H1 (cell line): ENCODE measurements at regions not wholly inside any gene's neighbourhood (a gene's known extent, or its start where the extent isn't known, plus 50 kb on each side); places are given as distances from the start of the nearest gene placed in this dataset.

Experiments used
- CTCF ChIA-PET: fragments of 300-600 bp; sonication (Branson Sonifier 250); formaldehyde crosslinking; loops from one replicate; lab custom pipeline; 2021; ENCODE audit not compliant: partially characterized antibody; lab: Charles Lee
- POLR2A ChIA-PET: fragments of 300-600 bp; sonication (Branson Sonifier 250); formaldehyde crosslinking; loops from one replicate; lab custom pipeline; 2021; ENCODE audit warnings: inconsistent platforms; ENCODE audit not compliant: partially characterized antibody; lab: Charles Lee
- DNase-seq, 2 experiments: peaks; one replicate each; pipeline versions ENCODE4 v3.0.0 to v3.0.0-alpha.2; 2010 to 2022; ENCODE audit warnings: low spot score in 2 of 2, low read depth in 1 of 2, mixed read lengths in 1 of 2
- FAIRE-seq: peaks from 2 replicates; lab custom pipeline; 2011; peaks lifted over from hg19 to GRCh38; lab: Jason Lieb, UNC
- H2AFZ ChIP-seq: 2 replicates; pipeline ENCODE4 v1.8.1; 2012; ENCODE audit warnings: low read length, inconsistent platforms
- H2AK5ac ChIP-seq: 2 replicates; pipeline ENCODE4 v1.6.1; 2013; ENCODE audit warnings: low read depth, low read length
- H2BK120ac ChIP-seq: replicated peaks from 2 replicates; pipeline ENCODE3; 2013; ENCODE audit warnings: low read depth, low read length, inconsistent platforms
- H2BK12ac ChIP-seq: 2 replicates; pipeline ENCODE4 v1.6.1; 2013; ENCODE audit warnings: low read depth, low read length
- H2BK15ac ChIP-seq: 2 replicates; pipeline ENCODE4 v1.6.1; 2013; ENCODE audit warnings: low read length
- H2BK20ac ChIP-seq: 2 replicates; pipeline ENCODE4 v1.6.1; 2013; ENCODE audit warnings: low read length
- H2BK5ac ChIP-seq: 2 replicates; pipeline ENCODE4 v1.6.1; 2013; ENCODE audit warnings: low read depth, low read length
- H3K14ac ChIP-seq: 2 replicates; pipeline ENCODE4 v1.6.1; 2013; ENCODE audit warnings: inconsistent platforms; ENCODE audit not compliant: insufficient read length
- H3K18ac ChIP-seq: 2 replicates; pipeline ENCODE4 v1.6.1; 2013; ENCODE audit warnings: low read length; ENCODE audit errors: extremely low read depth
- H3K23ac ChIP-seq: 2 replicates; pipeline ENCODE4 v1.6.1; 2013; ENCODE audit warnings: inconsistent platforms; ENCODE audit not compliant: insufficient read length
- H3K23me2 ChIP-seq: 2 replicates; pipeline ENCODE4 v1.6.1; 2013; ENCODE audit warnings: low read depth, low read length
- H3K27ac ChIP-seq: 2 replicates; pipeline ENCODE4 v1.6.1; 2011; ENCODE audit warnings: low read depth, low read length, inconsistent platforms
- H3K27me3 ChIP-seq, 4 experiments: replicated peaks in 1 of 4; 1 replicate in 1 of 4; 2 replicates in 3 of 4; pipeline versions ENCODE4 v1.6.1 to v1.8.1; 2011 to 2013; ENCODE audit warnings: low read length in 3 of 4, mild to moderate bottlenecking in 3 of 4, inconsistent platforms in 2 of 4, mixed read lengths in 2 of 4, moderate library complexity in 1 of 4; ENCODE audit not compliant: control insufficient read depth in 3 of 4, insufficient read depth in 3 of 4; ENCODE audit errors: extremely low read depth in 1 of 4
- H3K36me3 ChIP-seq, 4 experiments: 2 replicates each; pipeline versions ENCODE4 v1.6.1 to v1.8.1; 2011 to 2013; ENCODE audit warnings: mild to moderate bottlenecking in 4 of 4, low read length in 3 of 4, moderate library complexity in 2 of 4, control low read depth in 1 of 4, inconsistent platforms in 1 of 4; ENCODE audit not compliant: insufficient read depth in 4 of 4, control insufficient read depth in 2 of 4
- H3K4ac ChIP-seq: replicated peaks from 2 replicates; pipeline ENCODE3; 2013; ENCODE audit warnings: low read length, low read depth, mixed read lengths, inconsistent platforms; ENCODE audit not compliant: insufficient read length
- H3K4me1 ChIP-seq, 4 experiments: replicated peaks in 1 of 4; 1 replicate in 1 of 4; 2 replicates in 3 of 4; pipeline versions ENCODE4 v1.6.1 to v1.8.1; 2011 to 2013; ENCODE audit warnings: low read length in 3 of 4, inconsistent platforms in 2 of 4, mixed read lengths in 1 of 4; ENCODE audit not compliant: insufficient read depth in 4 of 4, control insufficient read depth in 3 of 4
- H3K4me2 ChIP-seq, 2 experiments: 2 replicates each; pipeline versions ENCODE4 v1.6.1 to v1.8.1; 2011 to 2013; ENCODE audit warnings: low read depth in 2 of 2, low read length in 2 of 2, control low read depth in 1 of 2, inconsistent platforms in 1 of 2, mild to moderate bottlenecking in 1 of 2; ENCODE audit not compliant: insufficient read depth in 1 of 2
- H3K4me3 ChIP-seq, 4 experiments: fragments of 200-600, 300-600 bp in 1 of 4; sonication (generic), shearing (Covaris generic), sonication (Bioruptor Twin) in 1 of 4; 2 replicates each; pipeline versions ENCODE4 v1.5.1 to v1.8.1; 2011 to 2016; ENCODE audit warnings: low read length in 4 of 4, low read depth in 3 of 4, control low read depth in 2 of 4, inconsistent platforms in 2 of 4, mild to moderate bottlenecking in 2 of 4, mixed read lengths in 1 of 4, moderate library complexity in 1 of 4; ENCODE audit not compliant: insufficient read depth in 2 of 4; ENCODE audit errors: extremely low read depth in 1 of 4
- H3K56ac ChIP-seq: replicated peaks from 2 replicates; pipeline ENCODE3; 2013; ENCODE audit warnings: low read depth, mild to moderate bottlenecking, mixed read lengths, low read length, inconsistent platforms; ENCODE audit not compliant: insufficient read length
- H3K79me1 ChIP-seq: 2 replicates; pipeline ENCODE4 v1.6.1; 2013; ENCODE audit warnings: low read depth, low read length, control low read depth
- H3K79me2 ChIP-seq, 2 experiments: 2 replicates each; pipeline versions ENCODE4 v1.6.1 to v1.8.1; 2012 to 2013; ENCODE audit warnings: low read length in 2 of 2, mild to moderate bottlenecking in 2 of 2, inconsistent platforms in 1 of 2; ENCODE audit not compliant: insufficient read depth in 2 of 2, control insufficient read depth in 1 of 2
- H3K9ac ChIP-seq, 4 experiments: replicated peaks in 1 of 4; 1 replicate in 1 of 4; 2 replicates in 3 of 4; pipeline versions ENCODE4 v1.6.1 to v1.8.1; 2011 to 2013; ENCODE audit warnings: low read depth in 3 of 4, low read length in 3 of 4, control low read depth in 2 of 4, mild to moderate bottlenecking in 2 of 4, moderate library complexity in 2 of 4, inconsistent platforms in 1 of 4; ENCODE audit errors: extremely low read depth in 1 of 4
- H3K9me3 ChIP-seq, 2 experiments: 2 replicates each; pipeline versions ENCODE4 v1.6.1 to v1.8.1; 2012 to 2013; ENCODE audit warnings: mild to moderate bottlenecking in 2 of 2, moderate library complexity in 2 of 2, control low read depth in 1 of 2, inconsistent platforms in 1 of 2, low read depth in 1 of 2, low read length in 1 of 2, mixed read lengths in 1 of 2; ENCODE audit not compliant: insufficient read depth in 2 of 2
- H4K20me1 ChIP-seq, 2 experiments: replicated peaks in 1 of 2; 2 replicates each; pipeline versions ENCODE3 to v1.8.1; 2011 to 2013; ENCODE audit warnings: inconsistent platforms in 2 of 2, low read length in 2 of 2, mild to moderate bottlenecking in 1 of 2; ENCODE audit not compliant: insufficient read depth in 2 of 2, control insufficient read depth in 1 of 2
- H4K5ac ChIP-seq: 2 replicates; pipeline ENCODE4 v1.6.1; 2013; ENCODE audit warnings: low read length, low read depth, mixed read lengths, inconsistent platforms; ENCODE audit not compliant: insufficient read length
- H4K8ac ChIP-seq: 2 replicates; pipeline ENCODE4 v1.8.0; 2013; ENCODE audit warnings: mild to moderate bottlenecking, moderate library complexity, low read length, inconsistent platforms; ENCODE audit not compliant: insufficient read depth; ENCODE audit errors: extremely low read depth
- H4K91ac ChIP-seq: replicated peaks from 2 replicates; pipeline ENCODE3; 2013; ENCODE audit warnings: low read length, mixed read lengths, inconsistent platforms; ENCODE audit not compliant: insufficient read length
- CEBPB ChIP-seq: IDR thresholded peaks from 2 replicates; pipeline ENCODE4 v1.6.1; 2012; ENCODE audit warnings: low read depth, low read length
- CHD2 ChIP-seq: IDR thresholded peaks from 2 replicates; pipeline ENCODE4 v1.6.1; 2012; ENCODE audit warnings: low read length, improper control_type of control experiment
- CREB1 ChIP-seq: IDR thresholded peaks from 2 replicates; pipeline ENCODE4 v1.6.1; 2012; ENCODE audit warnings: inconsistent platforms
- KDM1A ChIP-seq: fragments of 200-600, 300-600 bp; sonication (generic); IDR thresholded peaks from 2 replicates; pipeline ENCODE4 v1.7.1; 2016; ENCODE audit warnings: mild to moderate bottlenecking, low read length, borderline replicate concordance
- KDM4A ChIP-seq: IDR thresholded peaks from one replicate; pipeline ENCODE4 v1.7.1; 2012; ENCODE audit warnings: low read depth, mild to moderate bottlenecking, moderate library complexity, low read length, inconsistent platforms; ENCODE audit not compliant: severe bottlenecking
- RNF2 ChIP-seq: fragments of 200-900, 300-1000 bp; sonication (generic); IDR thresholded peaks from 2 replicates; pipeline ENCODE4 v1.7.1; 2016; ENCODE audit warnings: borderline replicate concordance, low read depth, mild to moderate bottlenecking, antibody characterized with exemption, low read length; ENCODE audit not compliant: poor library complexity, severe bottlenecking; ENCODE audit errors: missing control alignments
- SIN3A ChIP-seq, 2 experiments: IDR thresholded peaks in 1 of 2; conservative IDR thresholded peaks in 1 of 2; 2 replicates each; pipeline ENCODE4 v1.6.1; 2011 to 2012; ENCODE audit warnings: low read length in 2 of 2, improper control_type of control experiment in 1 of 2, low read depth in 1 of 2, mild to moderate bottlenecking in 1 of 2
- TBP ChIP-seq: IDR thresholded peaks from 2 replicates; pipeline ENCODE4 v1.6.1; 2011; ENCODE audit warnings: low read depth, low read length, improper control_type of control experiment
- WGBS, 2 experiments: shearing (Covaris generic) in 1 of 2; methylation state at CpG; one replicate each; pipeline versions ENCODE4 v1.1.6 to v1.1.7; 2013 to 2015; ENCODE audit warnings: low lambda C conversion rate in 2 of 2, mixed read lengths in 2 of 2, inconsistent platforms in 1 of 2, low coverage in 1 of 2, missing lambda C conversion rate in 1 of 2; ENCODE audit not compliant: insufficient replicate concordance in 2 of 2, insufficient coverage in 1 of 2, insufficient read length in 1 of 2; ENCODE audit errors: extremely low coverage in 1 of 2, missing lambda C conversion rate in 1 of 2; 5-methylcytosine and 5-hydroxymethylcytosine counted together
- TF ChIP-seq, protein P1 (sequence below): IDR thresholded peaks from 2 replicates; pipeline ENCODE4 v1.6.1; 2012; ENCODE audit warnings: low read length, inconsistent platforms

DNA sequence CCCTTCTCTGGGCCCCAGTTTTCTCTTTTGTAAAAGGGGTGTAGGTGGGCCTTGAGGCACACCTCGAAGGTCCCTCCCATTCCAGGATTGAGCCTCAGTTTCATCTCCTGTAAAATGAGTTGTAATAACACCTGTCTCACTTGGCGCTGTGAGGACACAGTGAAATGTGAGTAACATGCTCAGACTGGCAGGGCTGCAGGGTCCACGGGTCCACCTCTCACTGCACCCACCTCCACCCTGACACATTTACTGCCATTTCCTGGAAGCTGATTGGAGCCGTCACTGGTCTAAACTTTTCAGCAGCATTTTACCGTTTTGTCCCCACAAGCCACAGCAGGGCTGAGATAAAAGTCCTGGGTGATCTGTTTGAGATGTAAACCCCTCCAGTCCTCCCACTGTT is 398.0 kb downstream of the PTPRU start:
- no peak overlapping the region for H4K91ac ChIP-seq
- H2BK5ac ChIP-seq, result no peak overlapping the region
- DNase-seq (no peak), FAIRE-seq (no peak)
- no peak overlapping the region for H2BK120ac ChIP-seq
- H3K27ac ChIP-seq, result no peak overlapping the region
- no peak overlapping the region for H4K5ac ChIP-seq
- no peaks in the 10 kb centered on the region for H3K79me2 ChIP-seq
- H3K4me2 ChIP-seq, result no peak overlapping the region
- WGBS, 2 experiments, result 88% methylated on average over 5 of the region's 5 CpGs; no CpG with 5 or more reads in 1 of the 2 experiments
- H3K18ac ChIP-seq, result no peak overlapping the region
- H3K4ac ChIP-seq, result no peak overlapping the region
- H3K27me3 ChIP-seq, result no peaks in the 10 kb centered on the region
- H3K9ac ChIP-seq, result no peak overlapping the region
- H3K4me1 ChIP-seq, result no peaks in the 10 kb centered on the region; a peak in 1 of 7 replicates
- H2AK5ac ChIP-seq, result no peak overlapping the region
- no peak overlapping the region for H3K14ac ChIP-seq
- H3K23ac ChIP-seq, result no peak overlapping the region
- POLR2A ChIA-PET, result no interaction called here
- no peaks in the 10 kb centered on the region for H4K20me1 ChIP-seq
- no peaks in the 10 kb centered on the region for H3K23me2 ChIP-seq
- H3K56ac ChIP-seq, result no peak overlapping the region
- no peak overlapping the region for H2BK12ac ChIP-seq
- H3K36me3 ChIP-seq, result no peaks in the 10 kb centered on the region
- no peak overlapping the region for H2BK15ac ChIP-seq
- CTCF ChIA-PET, result interaction anchor here (1.6 to 1.8 kb wide), 2 partner anchors 8 to 46 kb away, joined by 3 to 7 read pairs; no protein-coding TSS in a partner anchor
- TF ChIP-seq SIN3A (conservative IDR thresholded peaks at IDR 0.05 in 1 of 2, IDR thresholded peaks at IDR 0.05 in 1 of 2; ENCODE audit: low read depth in 1 of 2, low read length in 2 of 2) (no peak), TBP (no peak), CEBPB (no peak), RNF2 (no peak), CREB1 (no peak), KDM1A (no peak), KDM4A (no peak), CHD2 (no peak)
- TF ChIP-seq, protein P1, sequence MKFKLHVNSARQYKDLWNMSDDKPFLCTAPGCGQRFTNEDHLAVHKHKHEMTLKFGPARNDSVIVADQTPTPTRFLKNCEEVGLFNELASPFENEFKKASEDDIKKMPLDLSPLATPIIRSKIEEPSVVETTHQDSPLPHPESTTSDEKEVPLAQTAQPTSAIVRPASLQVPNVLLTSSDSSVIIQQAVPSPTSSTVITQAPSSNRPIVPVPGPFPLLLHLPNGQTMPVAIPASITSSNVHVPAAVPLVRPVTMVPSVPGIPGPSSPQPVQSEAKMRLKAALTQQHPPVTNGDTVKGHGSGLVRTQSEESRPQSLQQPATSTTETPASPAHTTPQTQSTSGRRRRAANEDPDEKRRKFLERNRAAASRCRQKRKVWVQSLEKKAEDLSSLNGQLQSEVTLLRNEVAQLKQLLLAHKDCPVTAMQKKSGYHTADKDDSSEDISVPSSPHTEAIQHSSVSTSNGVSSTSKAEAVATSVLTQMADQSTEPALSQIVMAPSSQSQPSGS, result no peak
- no peak overlapping the region for H2AFZ ChIP-seq
- no peaks in the 10 kb centered on the region for H3K79me1 ChIP-seq
- no peak overlapping the region for H3K4me3 ChIP-seq
- no peaks in the 10 kb centered on the region for H3K9me3 ChIP-seq
- H4K8ac ChIP-seq, result no peak overlapping the region
- no peak overlapping the region for H2BK20ac ChIP-seq
